ENCODE measurements at regions not wholly inside any gene's neighbourhood (a gene's known extent, or its start where the extent isn't known, plus 50 kb on each side); places are given as distances from the start of the nearest gene placed in this dataset.

DNA sequence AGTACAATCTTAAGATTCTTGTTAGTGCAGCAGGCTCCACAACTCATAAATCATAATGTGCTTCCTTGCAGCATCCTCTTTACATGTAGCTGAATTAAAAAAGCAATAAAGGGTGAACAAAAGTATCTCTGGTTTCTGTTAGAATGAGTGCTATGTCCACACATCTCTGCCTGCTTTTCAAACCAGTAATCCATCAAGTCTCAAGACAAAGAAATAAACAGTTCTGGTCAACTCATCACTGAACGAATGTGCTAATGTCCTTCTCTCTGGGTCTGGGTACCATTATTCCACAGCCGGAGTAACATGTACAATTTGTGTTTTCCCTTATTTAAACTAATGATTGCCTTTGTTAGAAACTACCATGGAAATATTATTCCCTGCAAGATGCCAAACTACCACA lies 273.0 kb upstream of the USP15 start:
- Histone ChIP-seq H3K36me3 (no peaks in the 10 kb centered on the region), H3K27me3 (replicated peaks; ENCODE audit: insufficient read depth) (no peaks in the 10 kb centered on the region), H3K4me3 (no peak overlapping the region), H3K4me1 (ENCODE audit: control insufficient read depth in 1 of 2, low read depth in 2 of 2) (peaks cover 6 to 22% of the 10 kb centered on the region in 2 donors), H3K9me3 (no peaks in the 10 kb centered on the region), H3K27ac (no peak overlapping the region)
- TF ChIP-seq, protein P1, sequence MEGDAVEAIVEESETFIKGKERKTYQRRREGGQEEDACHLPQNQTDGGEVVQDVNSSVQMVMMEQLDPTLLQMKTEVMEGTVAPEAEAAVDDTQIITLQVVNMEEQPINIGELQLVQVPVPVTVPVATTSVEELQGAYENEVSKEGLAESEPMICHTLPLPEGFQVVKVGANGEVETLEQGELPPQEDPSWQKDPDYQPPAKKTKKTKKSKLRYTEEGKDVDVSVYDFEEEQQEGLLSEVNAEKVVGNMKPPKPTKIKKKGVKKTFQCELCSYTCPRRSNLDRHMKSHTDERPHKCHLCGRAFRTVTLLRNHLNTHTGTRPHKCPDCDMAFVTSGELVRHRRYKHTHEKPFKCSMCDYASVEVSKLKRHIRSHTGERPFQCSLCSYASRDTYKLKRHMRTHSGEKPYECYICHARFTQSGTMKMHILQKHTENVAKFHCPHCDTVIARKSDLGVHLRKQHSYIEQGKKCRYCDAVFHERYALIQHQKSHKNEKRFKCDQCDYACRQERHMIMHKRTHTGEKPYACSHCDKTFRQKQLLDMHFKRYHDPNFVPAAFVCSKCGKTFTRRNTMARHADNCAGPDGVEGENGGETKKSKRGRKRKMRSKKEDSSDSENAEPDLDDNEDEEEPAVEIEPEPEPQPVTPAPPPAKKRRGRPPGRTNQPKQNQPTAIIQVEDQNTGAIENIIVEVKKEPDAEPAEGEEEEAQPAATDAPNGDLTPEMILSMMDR (IDR thresholded peaks at IDR 0.05), result no peak
- DNase-seq (ENCODE audit: low spot score) (no peak), ATAC-seq (ENCODE audit: insufficient number of reproducible peaks, low FRiP score, low read depth) (no peak)

GRCh38 chr12:61991661-61992060 lies 268.5 kb upstream of the USP15 start:
- no peak for ATAC-seq (ENCODE audit: insufficient number of reproducible peaks, low FRiP score, low read depth)

GRCh38 chr12:61993734-61994345 lies 266.4 kb upstream of the USP15 start:
- Histone ChIP-seq H3K27ac (no peak overlapping the region), H3K4me1 (ENCODE audit: control insufficient read depth in 1 of 2, low read depth in 2 of 2) (peaks cover 0 to 6% of the 10 kb centered on the region in 2 donors), H3K4me3 (no peak overlapping the region), H3K27me3 (replicated peaks; ENCODE audit: insufficient read depth) (no peaks in the 10 kb centered on the region), H3K36me3 (no peaks in the 10 kb centered on the region), H3K9me3 (no peaks in the 10 kb centered on the region)
- DNase-seq (ENCODE audit: low spot score) (no peak), ATAC-seq (ENCODE audit: insufficient number of reproducible peaks, low FRiP score, low read depth) (peak; percentile 59)
- TF ChIP-seq, protein P1 (IDR thresholded peaks at IDR 0.05), result peak; percentile 58

More at GRCh38 chr12:61991661-61992060, 268.5 kb upstream of the USP15 start:
- H3K27ac ChIP-seq, result no peak overlapping the region
- no peaks in the 10 kb centered on the region for H3K36me3 ChIP-seq
- no peak overlapping the region for H3K4me3 ChIP-seq
- TF ChIP-seq, protein P1 (IDR thresholded peaks at IDR 0.05), result no peak
- H3K4me1 ChIP-seq (ENCODE audit: control insufficient read depth in 1 of 2, low read depth in 2 of 2), result peaks cover 6 to 17% of the 10 kb centered on the region in 2 donors
- H3K27me3 ChIP-seq (replicated peaks; ENCODE audit: insufficient read depth), result no peaks in the 10 kb centered on the region
- DNase-seq (ENCODE audit: low spot score), result no peak
- no peaks in the 10 kb centered on the region for H3K9me3 ChIP-seq

GRCh38 chr12:61996717-61997116 lies 263.5 kb upstream of the USP15 start:
- Histone ChIP-seq H3K4me3 (no peak overlapping the region), H3K27me3 (replicated peaks; ENCODE audit: insufficient read depth) (no peaks in the 10 kb centered on the region), H3K36me3 (no peaks in the 10 kb centered on the region), H3K9me3 (no peaks in the 10 kb centered on the region), H3K4me1 (ENCODE audit: control insufficient read depth in 1 of 2, low read depth in 2 of 2) (no peaks in the 10 kb centered on the region), H3K27ac (no peak overlapping the region)
- TF ChIP-seq, protein P1 (IDR thresholded peaks at IDR 0.05), result no peak
- DNase-seq (ENCODE audit: low spot score) (no peak), ATAC-seq (ENCODE audit: insufficient number of reproducible peaks, low FRiP score, low read depth) (no peak)

DNA sequence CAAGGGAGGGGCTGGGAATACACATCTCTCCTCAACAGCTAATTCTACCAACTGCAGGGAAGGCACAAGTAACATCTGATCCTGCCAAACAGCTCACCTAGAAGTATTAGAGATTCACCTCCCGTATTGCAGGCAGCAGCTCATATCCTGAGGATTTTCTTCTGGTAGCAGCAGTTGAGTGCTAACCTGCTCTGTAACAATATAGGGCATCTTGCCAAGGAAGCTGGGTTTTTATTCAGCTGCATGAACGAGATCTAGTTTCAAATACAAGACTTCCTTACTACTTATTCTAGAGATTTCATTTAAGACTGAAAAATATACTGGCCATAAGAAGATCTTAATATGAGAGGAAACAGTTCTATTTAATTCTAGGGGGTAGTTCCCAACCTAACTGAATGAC lies 261.4 kb upstream of the USP15 start:
- Histone ChIP-seq H3K4me1 (ENCODE audit: control insufficient read depth in 1 of 2, low read depth in 2 of 2) (no peaks in the 10 kb centered on the region), H3K27me3 (replicated peaks; ENCODE audit: insufficient read depth) (no peaks in the 10 kb centered on the region), H3K4me3 (no peak overlapping the region), H3K27ac (no peak overlapping the region), H3K9me3 (no peaks in the 10 kb centered on the region), H3K36me3 (no peaks in the 10 kb centered on the region)
- DNase-seq (ENCODE audit: low spot score) (no peak), ATAC-seq (ENCODE audit: insufficient number of reproducible peaks, low FRiP score, low read depth) (no peak)
- TF ChIP-seq, protein P1 (IDR thresholded peaks at IDR 0.05), result no peak

Measured in thoracic aorta (tissue), 2 donors.